A549 (cell line): ENCODE measurements at regions not wholly inside any gene's neighbourhood (a gene's known extent, or its start where the extent isn't known, plus 50 kb on each side); places are given as distances from the start of the nearest gene placed in this dataset.
"Not testable (repeated sequence)": the region's sequence is repeated elsewhere in the genome, so short reads cannot be mapped to it uniquely, and the experiment has no call there.

ENCODE experiments used
- ATAC-seq, 2 experiments: fragments of 200-7000 bp in 1 of 2; fragments of >200 bp in 1 of 2; cut with Nextera tagmentation in 1 of 2; cut with Tn5 transposase in 1 of 2; 3 replicates each; pipeline versions ENCODE4 v1.8.0 to v1.9.1; 2018 to 2020; ENCODE audit warnings: mild to moderate bottlenecking in 1 of 2, moderate library complexity in 1 of 2
- CTCF ChIA-PET: fragments of 300-600 bp; sonication (Branson Sonifier 250); formaldehyde crosslinking; extraction: SDS; loops from one replicate; lab custom pipeline; 2021; ENCODE audit warnings: antibody characterized with exemption, inconsistent platforms; lab: Yijun Ruan, JAX
- POLR2A ChIA-PET: fragments of 350-600 bp; formaldehyde crosslinking; extraction: SDS; loops from one replicate; lab custom pipeline; 2021; ENCODE audit warnings: antibody characterized with exemption, inconsistent platforms; lab: Yijun Ruan, JAX
- DNase-seq, 2 experiments: peaks; one replicate each; pipeline versions ENCODE4 v3.0.0 to v3.0.0-alpha.2; 2011 to 2016; ENCODE audit warnings: low read depth in 1 of 2, low spot score in 1 of 2
- FAIRE-seq: peaks from 2 replicates; lab custom pipeline; 2011; peaks lifted over from hg19 to GRCh38; lab: Jason Lieb, UNC
- H3K27ac ChIP-seq, 2 experiments: fragments of >200 bp; sonication (Bioruptor Twin); formaldehyde crosslinking; 3 replicates each; pipeline ENCODE4 v1.5.1; 2016 to 2017
- H3K4me1 ChIP-seq: fragments of >200 bp; sonication (Bioruptor Twin); formaldehyde crosslinking; 3 replicates; pipeline ENCODE4 v1.6.1; 2016
- H3K4me2 ChIP-seq: fragments of >200 bp; sonication (Bioruptor Twin); formaldehyde crosslinking; 3 replicates; pipeline ENCODE4 v1.6.1; 2016
- H3K4me3 ChIP-seq: fragments of >200 bp; sonication (Bioruptor Twin); formaldehyde crosslinking; 3 replicates; pipeline ENCODE4 v1.5.1; 2016
- H3K9me3 ChIP-seq: fragments of >200 bp; sonication (Bioruptor Twin); formaldehyde crosslinking; 3 replicates; pipeline ENCODE4 v1.6.1; 2016
- CBX2 ChIP-seq: fragments of 200-600 bp; sonication (generic); IDR thresholded peaks from 2 replicates; pipeline ENCODE4 v1.6.1; 2016; ENCODE audit warnings: low read depth, mild to moderate bottlenecking, borderline replicate concordance
- CBX8 ChIP-seq: fragments of 200-600 bp; sonication (generic); IDR thresholded peaks from 2 replicates; pipeline ENCODE4 v1.6.1; 2016
- CEBPB ChIP-seq, 2 experiments: fragments of >200 bp in 1 of 2; sonication (Bioruptor Twin) in 1 of 2; formaldehyde crosslinking in 1 of 2; IDR thresholded peaks; 2 replicates each; pipeline ENCODE4 v1.6.1; 2012 to 2016
- CHD4 ChIP-seq: fragments of 200-600 bp; sonication (generic); IDR thresholded peaks from 2 replicates; pipeline ENCODE4 v1.6.1; 2016; ENCODE audit warnings: antibody characterized with exemption, mild to moderate bottlenecking, borderline replicate concordance
- EHF ChIP-seq: fragments of 250-450 bp; sonication (Bioruptor Pico); IDR thresholded peaks from 2 replicates; pipeline ENCODE4 v1.5.0; 2020; ENCODE audit warnings: mild to moderate bottlenecking
- ESRRA ChIP-seq: fragments of 150-350 bp; IDR thresholded peaks from 2 replicates; pipeline ENCODE4 v1.6.1; 2014; ENCODE audit warnings: mild to moderate bottlenecking, low read length, borderline replicate concordance
- FOSL2 ChIP-seq, 2 experiments: fragments of 450-650 bp in 1 of 2; fragments of >200 bp in 1 of 2; sonication (Bioruptor Twin) in 1 of 2; formaldehyde crosslinking; IDR thresholded peaks; 2 replicates each; pipeline versions ENCODE4 v1.5.0 to v1.6.1; 2016 to 2020; ENCODE audit warnings: mild to moderate bottlenecking in 1 of 2, moderate library complexity in 1 of 2
- FOXS1 ChIP-seq: fragments of 250-450 bp; sonication (Bioruptor Pico); IDR thresholded peaks from 2 replicates; pipeline ENCODE4 v1.5.0; 2020; ENCODE audit warnings: mild to moderate bottlenecking, moderate library complexity
- JUNB ChIP-seq: fragments of >200 bp; sonication (Bioruptor Twin); formaldehyde crosslinking; IDR thresholded peaks from 2 replicates; pipeline ENCODE4 v1.6.1; 2016
- RFX5 ChIP-seq: fragments of 450-650 bp; IDR thresholded peaks from 2 replicates; pipeline ENCODE4 v1.7.1; 2014; ENCODE audit warnings: antibody characterized with exemption, mild to moderate bottlenecking, moderate library complexity
- TFCP2L1 ChIP-seq: fragments of 250-450 bp; sonication (Bioruptor Pico); IDR thresholded peaks from 2 replicates; pipeline ENCODE4 v1.5.0; 2021; ENCODE audit warnings: mild to moderate bottlenecking
- TP53 ChIP-seq: fragments of 250-450 bp; sonication (Bioruptor Pico); IDR thresholded peaks from 2 replicates; pipeline ENCODE4 v1.5.0; 2021; ENCODE audit warnings: mild to moderate bottlenecking, moderate library complexity
- WGBS: methylation state at CpG from one replicate; pipeline ENCODE4 v1.1.6; 2017; ENCODE audit errors: missing lambda C conversion rate; 5-methylcytosine and 5-hydroxymethylcytosine counted together
- TF ChIP-seq, protein P1 (sequence below): IDR thresholded peaks from 2 replicates; pipeline ENCODE4 v1.6.1; 2012
- TF ChIP-seq, protein P2 (sequence below): fragments of >200 bp; sonication (Bioruptor Twin); formaldehyde crosslinking; IDR thresholded peaks from 2 replicates; pipeline ENCODE4 v1.6.1; 2016
- TF ChIP-seq, protein P3 (sequence below): fragments of >200 bp; sonication (Bioruptor Twin); formaldehyde crosslinking; IDR thresholded peaks from 3 replicates; pipeline ENCODE4 v1.5.1; 2016
- TF ChIP-seq, protein P4 (sequence below): fragments of 150-350 bp; IDR thresholded peaks from 2 replicates; pipeline ENCODE4 v1.6.1; 2014; ENCODE audit warnings: low read depth, mild to moderate bottlenecking, low read length
- TF ChIP-seq, protein P5 (sequence below): IDR thresholded peaks from 2 replicates; pipeline ENCODE4 v1.6.1; 2012

DNA sequence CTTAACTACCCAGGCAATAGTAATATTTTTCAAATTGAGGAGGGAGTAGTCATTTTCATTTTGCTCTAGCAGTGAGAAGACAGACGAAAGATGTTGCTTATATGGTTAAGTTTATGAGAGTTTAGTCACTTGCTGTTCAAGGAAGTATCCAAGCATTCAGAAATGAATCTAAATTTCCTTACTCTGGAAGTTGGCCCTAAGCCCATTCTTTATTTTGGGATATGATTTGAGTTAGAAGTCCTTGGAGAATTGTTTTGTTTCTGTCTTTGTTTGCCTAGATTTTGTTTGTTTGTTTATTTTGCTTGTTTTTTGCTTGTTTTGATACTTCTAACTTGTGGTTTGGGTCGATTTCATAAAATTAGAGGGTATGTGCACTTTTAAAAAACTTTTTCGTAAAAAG, 146.4 kb upstream of the FGF10 start:
- H3K4me1 ChIP-seq = no peaks in the 10 kb centered on the region
- POLR2A ChIA-PET = no interaction called here
- no peaks in the 10 kb centered on the region for H3K9me3 ChIP-seq
- no peak for DNase-seq
- CTCF ChIA-PET = interaction anchor here (1.5 kb wide), 1 partner anchor 238 kb away, joined by 6 read pairs; no protein-coding TSS in a partner anchor
- H3K4me3 ChIP-seq = no peak overlapping the region
- no peak overlapping the region for H3K4me2 ChIP-seq
- WGBS = 11% methylated on average over 3 of the region's 3 CpGs
- TF ChIP-seq, protein P1, sequence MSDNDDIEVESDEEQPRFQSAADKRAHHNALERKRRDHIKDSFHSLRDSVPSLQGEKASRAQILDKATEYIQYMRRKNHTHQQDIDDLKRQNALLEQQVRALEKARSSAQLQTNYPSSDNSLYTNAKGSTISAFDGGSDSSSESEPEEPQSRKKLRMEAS = no peak
- TF ChIP-seq, protein P2, sequence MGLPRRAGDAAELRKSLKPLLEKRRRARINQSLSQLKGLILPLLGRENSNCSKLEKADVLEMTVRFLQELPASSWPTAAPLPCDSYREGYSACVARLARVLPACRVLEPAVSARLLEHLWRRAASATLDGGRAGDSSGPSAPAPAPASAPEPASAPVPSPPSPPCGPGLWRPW = no peak
- TF ChIP-seq, protein P3, sequence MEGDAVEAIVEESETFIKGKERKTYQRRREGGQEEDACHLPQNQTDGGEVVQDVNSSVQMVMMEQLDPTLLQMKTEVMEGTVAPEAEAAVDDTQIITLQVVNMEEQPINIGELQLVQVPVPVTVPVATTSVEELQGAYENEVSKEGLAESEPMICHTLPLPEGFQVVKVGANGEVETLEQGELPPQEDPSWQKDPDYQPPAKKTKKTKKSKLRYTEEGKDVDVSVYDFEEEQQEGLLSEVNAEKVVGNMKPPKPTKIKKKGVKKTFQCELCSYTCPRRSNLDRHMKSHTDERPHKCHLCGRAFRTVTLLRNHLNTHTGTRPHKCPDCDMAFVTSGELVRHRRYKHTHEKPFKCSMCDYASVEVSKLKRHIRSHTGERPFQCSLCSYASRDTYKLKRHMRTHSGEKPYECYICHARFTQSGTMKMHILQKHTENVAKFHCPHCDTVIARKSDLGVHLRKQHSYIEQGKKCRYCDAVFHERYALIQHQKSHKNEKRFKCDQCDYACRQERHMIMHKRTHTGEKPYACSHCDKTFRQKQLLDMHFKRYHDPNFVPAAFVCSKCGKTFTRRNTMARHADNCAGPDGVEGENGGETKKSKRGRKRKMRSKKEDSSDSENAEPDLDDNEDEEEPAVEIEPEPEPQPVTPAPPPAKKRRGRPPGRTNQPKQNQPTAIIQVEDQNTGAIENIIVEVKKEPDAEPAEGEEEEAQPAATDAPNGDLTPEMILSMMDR = no peak
- TF ChIP-seq, protein P4, sequence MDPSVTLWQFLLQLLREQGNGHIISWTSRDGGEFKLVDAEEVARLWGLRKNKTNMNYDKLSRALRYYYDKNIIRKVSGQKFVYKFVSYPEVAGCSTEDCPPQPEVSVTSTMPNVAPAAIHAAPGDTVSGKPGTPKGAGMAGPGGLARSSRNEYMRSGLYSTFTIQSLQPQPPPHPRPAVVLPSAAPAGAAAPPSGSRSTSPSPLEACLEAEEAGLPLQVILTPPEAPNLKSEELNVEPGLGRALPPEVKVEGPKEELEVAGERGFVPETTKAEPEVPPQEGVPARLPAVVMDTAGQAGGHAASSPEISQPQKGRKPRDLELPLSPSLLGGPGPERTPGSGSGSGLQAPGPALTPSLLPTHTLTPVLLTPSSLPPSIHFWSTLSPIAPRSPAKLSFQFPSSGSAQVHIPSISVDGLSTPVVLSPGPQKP = no peak
- TF ChIP-seq JUNB = no peak
- TF ChIP-seq, protein P5, sequence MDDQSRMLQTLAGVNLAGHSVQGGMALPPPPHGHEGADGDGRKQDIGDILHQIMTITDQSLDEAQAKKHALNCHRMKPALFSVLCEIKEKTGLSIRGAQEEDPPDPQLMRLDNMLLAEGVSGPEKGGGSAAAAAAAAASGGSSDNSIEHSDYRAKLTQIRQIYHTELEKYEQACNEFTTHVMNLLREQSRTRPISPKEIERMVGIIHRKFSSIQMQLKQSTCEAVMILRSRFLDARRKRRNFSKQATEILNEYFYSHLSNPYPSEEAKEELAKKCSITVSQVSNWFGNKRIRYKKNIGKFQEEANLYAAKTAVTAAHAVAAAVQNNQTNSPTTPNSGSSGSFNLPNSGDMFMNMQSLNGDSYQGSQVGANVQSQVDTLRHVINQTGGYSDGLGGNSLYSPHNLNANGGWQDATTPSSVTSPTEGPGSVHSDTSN = no peak
- TF ChIP-seq CEBPB (IDR thresholded peaks at IDR 0.05) = no peak
- TF ChIP-seq CBX8 = no peak
- TF ChIP-seq FOSL2 (IDR thresholded peaks at IDR 0.05) = no peak
- no peak for TF ChIP-seq FOSL2 (CRISPR knock-in tag; IDR thresholded peaks at IDR 0.05)
- TF ChIP-seq, all 56 proteins: peak for 0
- H3K27ac ChIP-seq = no peak overlapping the region
- ATAC-seq (no peak), FAIRE-seq (no peak)

DNA sequence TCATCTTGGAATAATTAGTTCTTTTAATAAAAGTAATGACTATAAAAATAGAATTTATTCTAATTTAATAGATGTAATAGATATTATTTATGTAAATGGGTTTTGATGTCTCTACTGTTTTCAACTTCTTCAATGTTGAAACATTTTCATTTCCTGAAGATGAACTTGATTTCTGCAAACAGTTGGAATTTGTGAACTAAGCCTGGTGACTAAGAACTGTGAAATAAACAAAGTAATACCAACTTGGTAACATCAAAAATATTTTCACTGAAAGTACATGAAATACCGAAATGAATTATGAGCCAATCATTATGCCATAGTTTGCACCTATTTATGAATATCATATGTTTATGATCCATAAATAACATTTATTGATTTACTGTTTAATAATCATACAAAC, 143.8 kb upstream of the FGF10 start:
- TF ChIP-seq RFX5 = no peak
- TF ChIP-seq CBX2 = no peak
- no peak for TF ChIP-seq JUNB
- no peak for TF ChIP-seq ESRRA
- TF ChIP-seq CHD4 = no peak
- no peak for TF ChIP-seq EHF (CRISPR knock-in tag)
- TF ChIP-seq TP53 = no peak
- TF ChIP-seq FOXS1 = no peak
- no peak for TF ChIP-seq CBX8
- TF ChIP-seq TFCP2L1 (CRISPR knock-in tag) = no peak
- TF ChIP-seq, protein P3 = no peak
- ATAC-seq (no peak), FAIRE-seq (no peak), DNase-seq (no peak)
- Histone ChIP-seq H3K4me1 (no peaks in the 10 kb centered on the region), H3K4me2 (no peak overlapping the region), H3K4me3 (no peak overlapping the region), H3K9me3 (no peaks in the 10 kb centered on the region), H3K27ac (no peak overlapping the region)
- POLR2A ChIA-PET = no interaction called here
- CTCF ChIA-PET = no interaction called here
- 2% methylated on average over 1 of the region's 1 CpG for WGBS

DNA sequence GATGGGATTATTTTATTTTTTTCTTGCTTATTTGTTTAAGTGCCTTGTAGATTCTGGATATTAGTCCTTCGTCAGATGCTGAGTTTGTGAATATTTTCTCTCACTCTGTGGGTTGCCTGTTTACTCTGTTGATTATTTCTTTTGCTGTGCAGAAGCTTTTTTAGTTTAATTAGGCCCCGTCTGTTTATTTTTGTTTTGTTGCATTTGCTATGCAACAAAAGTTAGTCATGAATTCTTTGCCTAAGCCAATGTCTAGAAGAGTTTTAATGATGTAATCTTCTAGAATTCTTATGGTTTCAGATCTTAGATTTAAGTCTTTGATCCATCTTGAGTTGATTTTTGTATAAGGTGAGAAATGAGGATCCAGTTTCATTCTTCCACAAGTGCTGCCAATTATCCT, 142.5 kb upstream of the FGF10 start:
- CTCF ChIA-PET, DNase-seq, H3K4me2 ChIP-seq, H3K27ac ChIP-seq, FAIRE-seq, POLR2A ChIA-PET, ATAC-seq, H3K4me1 ChIP-seq, H3K9me3 ChIP-seq, H3K4me3 ChIP-seq: not testable (repeated sequence)
- 0% methylated on average over 2 of the region's 2 CpGs for WGBS

DNA sequence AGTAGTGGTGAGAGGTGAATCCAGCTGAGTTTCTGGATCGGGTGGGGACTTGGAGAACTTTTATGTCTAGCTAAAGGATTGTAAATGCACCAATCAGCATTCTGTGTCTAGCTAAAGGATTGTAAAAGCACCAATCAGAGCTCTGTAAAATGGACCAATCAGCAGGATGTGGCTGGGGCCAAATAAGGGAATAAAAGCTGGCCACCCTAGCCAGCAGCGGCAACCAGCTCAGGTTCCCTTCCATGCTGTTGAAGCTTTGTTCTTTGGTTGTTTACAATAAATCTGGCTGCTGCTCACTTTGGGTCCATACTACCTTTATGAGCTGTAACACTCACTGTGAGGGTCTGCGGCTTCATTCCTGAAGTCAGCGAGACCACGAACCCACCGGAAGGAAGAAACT, 141.6 kb upstream of the FGF10 start:
- H3K4me1 ChIP-seq, H3K27ac ChIP-seq, ATAC-seq, POLR2A ChIA-PET, H3K4me2 ChIP-seq, DNase-seq, H3K4me3 ChIP-seq, H3K9me3 ChIP-seq, FAIRE-seq: not testable (repeated sequence)
- CTCF ChIA-PET = interaction anchor here (0.6 kb wide), 1 partner anchor 234 kb away, joined by 3 read pairs; no protein-coding TSS in a partner anchor
- 21% methylated on average over 6 of the region's 6 CpGs for WGBS
